GM18511 (cell line): ENCODE measurements at regions not wholly inside any gene's neighbourhood (a gene's known extent, or its start where the extent isn't known, plus 50 kb on each side); places are given as distances from the start of the nearest gene placed in this dataset.
"Not testable (repeated sequence)": the region's sequence is repeated elsewhere in the genome, so short reads cannot be mapped to it uniquely, and the experiment has no call there.

ENCODE experiments used
- ATAC-seq: cut with Tn5 transposase; IDR thresholded peaks from one replicate; pipeline ENCODE4 v1.9.1; 2021; ENCODE audit warnings: mild to moderate bottlenecking, moderate library complexity; ENCODE audit not compliant: unreplicated experiment

DNA sequence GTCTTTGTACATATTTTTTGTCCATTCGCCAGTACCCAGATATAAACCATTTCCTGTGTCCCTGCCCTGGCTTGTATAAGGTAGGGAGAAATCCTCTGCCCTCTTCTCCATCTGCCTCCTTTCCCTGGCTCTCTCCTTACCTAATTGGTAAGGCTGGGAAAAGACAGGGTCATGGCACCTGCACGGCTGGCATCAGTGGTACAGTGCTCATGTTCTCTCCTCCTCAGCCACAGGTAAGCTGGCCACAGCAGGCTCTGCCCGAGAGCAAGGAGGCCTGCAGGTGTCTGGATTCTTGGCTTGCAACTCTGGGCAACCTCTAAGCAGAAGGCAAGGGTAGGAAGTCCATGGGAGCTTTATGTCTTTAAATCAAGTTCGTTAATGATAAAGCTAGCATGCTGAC lies 419.9 kb downstream of the BUD13 start:
- no peak for ATAC-seq

DNA sequence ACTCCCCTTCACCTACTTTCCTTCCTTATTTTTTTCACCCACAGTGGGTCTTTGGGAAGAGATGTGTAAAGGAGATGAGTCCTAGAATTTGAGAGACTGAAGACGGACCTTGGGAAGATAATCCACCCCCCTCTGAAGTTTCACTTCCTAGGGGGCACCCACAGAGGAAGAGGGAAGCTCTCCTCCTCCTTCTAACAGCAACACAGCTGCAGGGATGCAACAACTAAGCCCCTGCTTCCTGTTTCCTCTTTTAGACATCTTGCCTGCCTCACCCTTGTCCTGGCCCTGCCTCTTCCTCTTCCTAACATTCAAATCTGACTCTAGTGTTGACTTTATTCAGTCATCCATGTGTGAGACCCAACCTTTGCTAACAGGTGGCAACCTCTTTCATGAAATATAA lies 424.6 kb downstream of the BUD13 start:
- no peak for ATAC-seq

DNA sequence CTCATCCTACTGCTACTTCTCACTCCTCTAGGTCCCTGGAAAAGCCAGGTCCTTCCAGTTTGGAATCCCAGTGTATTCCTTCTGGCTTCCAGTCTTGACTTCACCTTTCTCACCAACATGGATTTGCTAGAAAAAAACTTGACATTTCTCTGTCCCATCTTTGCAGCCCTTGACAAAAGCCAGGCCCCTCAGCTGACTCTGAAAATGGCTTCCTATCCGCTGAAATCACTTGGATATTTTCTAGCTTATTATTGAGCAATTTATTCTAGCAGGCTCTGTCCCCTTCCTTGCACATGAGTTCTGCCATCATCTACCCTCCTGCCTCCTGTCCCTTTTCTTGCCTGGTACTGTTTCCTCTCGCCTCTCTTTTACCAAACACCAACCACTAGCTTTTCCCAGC lies 427.2 kb downstream of the BUD13 start:
- no peak for ATAC-seq

DNA sequence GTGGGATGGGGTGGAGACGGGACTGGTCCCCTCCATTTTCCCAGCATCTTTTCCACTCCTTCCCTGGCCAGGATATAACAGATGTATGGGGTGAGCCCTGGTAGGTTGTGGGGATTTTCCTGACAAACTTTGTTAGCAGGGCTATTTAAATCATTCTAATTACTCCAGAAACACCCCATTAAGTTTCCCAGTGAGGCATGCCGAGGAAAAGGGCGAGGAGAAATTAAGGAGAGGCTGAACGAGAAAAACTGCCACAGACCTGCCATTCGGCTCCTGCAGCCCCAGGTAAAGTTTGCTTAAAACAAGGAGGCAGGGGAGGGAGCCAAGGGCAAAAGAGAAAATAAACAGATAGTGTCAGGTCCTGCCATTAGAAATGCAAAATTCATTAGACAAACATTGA lies 428.2 kb downstream of the BUD13 start:
- ATAC-seq = no peak

DNA sequence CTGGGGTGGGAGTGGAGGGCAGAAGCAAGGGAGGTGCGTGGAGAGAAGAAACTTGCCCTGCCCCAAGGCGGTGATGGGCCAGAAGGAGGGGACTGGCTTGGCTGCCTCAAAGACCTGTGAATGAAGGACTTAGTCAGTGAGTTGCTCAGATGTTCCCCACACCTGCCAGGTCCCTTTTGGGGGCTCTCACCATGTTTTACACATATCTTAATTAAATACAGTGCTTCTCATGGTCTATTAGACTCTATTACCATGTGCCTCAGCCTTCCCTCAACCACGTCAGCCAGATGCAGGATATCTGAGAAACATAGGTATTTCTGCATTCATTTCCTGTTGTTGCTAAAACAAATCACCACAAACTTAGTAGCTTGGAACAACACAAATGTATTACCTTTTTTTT lies 429.5 kb downstream of the BUD13 start:
- ATAC-seq = no peak

DNA sequence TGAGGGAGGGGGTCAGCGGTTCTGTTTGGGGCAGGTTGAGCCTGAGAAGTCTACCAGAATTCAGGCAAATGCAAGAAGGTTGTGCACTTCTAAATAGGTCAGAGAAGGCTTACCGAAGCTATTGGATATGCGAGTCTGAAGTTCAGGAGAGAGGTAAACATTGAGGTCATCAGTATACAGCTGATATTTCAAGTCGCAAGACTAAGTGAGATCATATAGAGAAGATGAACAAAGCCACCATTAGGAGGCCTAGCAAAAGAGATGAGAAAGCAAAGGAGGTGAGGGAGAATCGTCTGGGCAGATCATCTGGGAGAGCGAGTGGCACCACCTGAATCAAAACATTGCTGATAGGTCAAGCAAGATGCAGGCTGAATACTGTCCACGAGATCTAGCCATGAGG lies 430.6 kb downstream of the BUD13 start:
- no peak for ATAC-seq

DNA sequence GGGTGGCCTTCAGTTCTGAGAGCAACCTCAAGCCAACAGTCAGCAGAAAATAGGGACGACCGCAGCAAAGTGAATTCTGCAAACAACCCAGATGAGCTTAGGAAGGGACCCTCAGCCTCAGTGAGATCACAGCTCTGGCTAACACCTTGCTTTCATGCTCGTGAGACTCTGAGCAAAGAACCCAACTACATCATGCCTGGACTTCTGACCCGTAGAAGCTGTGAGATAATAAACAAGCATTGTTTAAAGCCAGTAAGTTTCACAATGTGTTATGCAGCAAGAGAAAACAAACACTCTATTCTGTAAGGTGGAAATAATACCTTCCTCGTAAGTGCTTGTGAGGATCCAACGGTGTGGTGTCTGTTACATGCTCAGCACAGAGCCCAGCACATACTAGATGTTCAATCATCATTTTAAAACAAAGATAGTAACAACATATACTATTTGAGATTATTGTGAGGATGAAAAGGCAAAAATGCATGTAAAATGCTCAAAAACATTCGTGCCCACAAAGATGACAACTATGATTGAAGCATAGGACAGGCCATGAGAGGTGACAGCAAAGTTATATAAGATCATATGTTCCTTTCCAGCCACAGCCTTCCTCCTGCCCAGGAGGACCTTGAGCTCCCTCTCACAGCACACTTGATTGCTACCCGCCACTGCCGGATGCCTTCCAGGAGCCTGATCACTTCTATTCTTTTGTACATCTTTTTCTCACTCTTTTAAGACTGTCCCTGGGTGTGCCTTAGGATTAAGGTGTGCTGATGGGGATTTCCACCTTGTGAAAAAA lies 433.3 kb downstream of the BUD13 start:
- ATAC-seq = no peak

DNA sequence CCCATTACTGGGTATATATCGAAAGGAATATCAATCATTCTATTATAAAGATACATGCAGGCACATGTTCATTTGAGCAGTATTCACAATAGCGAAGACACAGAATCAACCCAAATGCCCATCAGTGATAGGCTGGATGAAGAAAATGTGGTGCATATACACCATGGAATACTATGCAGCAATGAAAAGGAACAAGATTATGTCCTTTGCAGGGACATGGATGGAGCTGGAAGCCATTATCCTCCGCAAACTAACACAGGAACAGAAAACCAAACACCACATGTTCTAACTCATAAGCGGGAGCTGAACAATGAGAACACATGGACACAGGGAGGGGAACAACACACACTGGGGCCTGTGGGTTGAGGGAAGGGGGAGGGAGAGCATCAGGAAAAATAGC lies 434.3 kb downstream of the BUD13 start:
- not testable (repeated sequence) for ATAC-seq

DNA sequence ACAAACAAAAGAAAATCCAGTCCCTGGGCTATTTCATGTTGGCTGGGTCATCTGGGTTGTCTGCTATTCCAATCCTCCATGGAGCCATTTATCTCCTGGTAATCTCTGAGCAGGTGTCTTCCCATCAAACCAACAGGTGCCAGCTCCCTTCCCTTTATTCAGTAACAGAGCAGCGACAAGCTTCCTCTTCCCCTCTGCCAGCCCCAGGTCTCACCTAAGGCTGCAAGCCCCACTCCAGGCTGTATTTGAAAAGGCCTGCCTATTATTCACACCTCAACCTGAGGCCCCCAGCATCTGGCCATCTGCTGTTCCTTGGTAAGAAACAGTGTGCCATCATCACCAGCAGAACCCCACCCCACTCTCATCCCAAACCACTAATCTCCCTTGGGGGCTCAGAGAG lies 436.2 kb downstream of the BUD13 start:
- ATAC-seq = no peak

DNA sequence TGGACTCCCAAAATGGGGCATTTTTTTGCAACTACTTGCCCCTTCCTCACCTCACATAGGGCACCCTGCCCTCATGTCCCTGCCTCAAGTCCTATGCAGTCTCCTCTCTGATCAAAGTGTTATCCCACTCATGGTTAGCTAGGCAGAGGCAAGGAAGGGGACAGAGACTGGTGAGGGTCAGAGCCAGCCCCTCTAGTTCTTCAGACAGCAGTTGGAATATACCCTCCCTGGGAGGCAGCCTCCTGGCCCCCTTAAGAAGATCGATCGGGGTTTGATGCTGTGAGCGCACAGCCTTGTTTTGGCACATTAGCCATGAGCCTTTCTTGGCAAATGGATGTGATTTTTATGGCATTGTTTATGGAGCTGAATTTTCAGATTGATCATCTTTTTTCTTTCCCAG lies 436.9 kb downstream of the BUD13 start:
- no peak for ATAC-seq

DNA sequence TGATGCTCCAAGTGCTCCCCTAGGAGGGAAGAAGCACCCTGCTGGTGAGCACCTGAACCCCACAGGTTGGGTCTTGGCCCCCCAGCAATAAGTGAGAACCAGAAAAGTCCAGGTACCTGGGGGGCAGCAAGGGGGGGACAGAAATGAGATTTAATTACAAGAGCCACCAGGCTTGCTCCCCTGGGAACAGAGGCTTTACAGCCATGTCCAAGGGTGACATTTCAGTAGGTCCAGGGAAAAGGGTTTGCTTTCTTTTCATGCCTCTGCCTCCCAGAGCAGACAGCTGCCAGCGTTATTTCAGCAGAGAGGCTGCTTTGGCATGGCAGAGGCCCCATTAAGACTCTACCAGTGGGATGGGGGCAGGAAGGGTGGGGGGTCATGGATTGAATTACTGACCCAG lies 437.7 kb downstream of the BUD13 start:
- ATAC-seq = no peak

DNA sequence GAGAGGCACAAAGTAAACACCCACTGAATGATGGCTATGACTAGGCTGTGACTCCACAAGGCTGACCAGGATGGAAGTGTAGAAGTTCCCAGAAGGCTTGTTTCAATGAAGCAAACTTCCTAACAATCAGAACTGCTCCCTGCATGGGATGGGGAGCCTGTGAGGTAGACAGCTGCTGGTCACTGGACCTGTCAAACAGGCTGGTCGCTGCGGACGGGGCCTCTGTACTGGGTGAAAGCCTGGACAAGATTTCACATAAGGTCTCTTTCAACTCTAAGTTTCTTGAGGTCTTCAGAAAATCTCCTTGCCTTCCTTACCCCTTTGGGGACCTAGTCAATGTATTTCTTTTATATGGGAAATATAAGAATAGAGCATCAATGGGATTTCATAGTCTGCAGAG lies 438.2 kb downstream of the BUD13 start:
- ATAC-seq = no peak

DNA sequence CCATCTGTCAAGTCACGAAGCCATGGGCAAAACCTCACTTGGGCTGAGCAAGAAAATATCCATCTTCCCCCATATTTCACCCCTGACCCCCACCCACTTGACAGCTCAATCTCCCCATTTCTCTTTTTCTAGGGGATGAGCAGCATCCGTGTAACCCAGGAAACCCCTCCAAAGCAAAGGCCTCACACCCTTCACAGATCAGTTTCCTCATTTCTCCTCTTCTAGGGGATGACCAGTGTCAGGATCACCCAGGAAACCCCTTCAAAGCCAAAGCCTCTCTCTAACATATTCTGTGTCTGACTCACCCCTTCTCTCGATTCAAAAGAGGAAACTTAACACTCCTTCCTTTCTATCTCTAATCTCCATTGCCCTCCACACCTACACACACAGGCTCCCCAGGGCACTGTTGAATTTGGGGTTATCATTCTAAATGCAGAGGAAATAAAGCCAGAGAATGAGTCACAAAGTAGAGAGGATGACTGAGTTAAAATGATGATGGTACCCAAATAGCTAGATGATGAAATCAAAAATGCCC lies 439.7 kb downstream of the BUD13 start:
- ATAC-seq = no peak

DNA sequence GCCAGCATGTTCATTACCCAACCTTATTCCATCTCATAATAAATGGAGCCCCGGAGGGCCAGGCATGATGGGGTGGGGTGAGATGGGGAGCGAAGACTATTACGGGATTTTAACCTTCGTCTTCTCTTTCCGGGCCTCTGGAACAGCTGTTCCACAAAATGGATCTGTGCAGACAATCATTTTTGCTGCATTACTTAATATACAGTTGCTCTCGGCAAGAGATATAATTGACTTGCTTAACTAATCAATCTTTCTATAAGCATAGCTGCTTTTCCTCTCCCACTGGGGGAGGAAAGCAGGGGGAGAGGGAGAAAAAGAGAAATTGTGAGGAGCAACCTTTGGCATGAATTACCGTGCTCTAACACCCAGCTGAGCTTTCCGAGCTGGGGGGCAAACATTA lies 440.4 kb downstream of the BUD13 start:
- ATAC-seq = no peak

DNA sequence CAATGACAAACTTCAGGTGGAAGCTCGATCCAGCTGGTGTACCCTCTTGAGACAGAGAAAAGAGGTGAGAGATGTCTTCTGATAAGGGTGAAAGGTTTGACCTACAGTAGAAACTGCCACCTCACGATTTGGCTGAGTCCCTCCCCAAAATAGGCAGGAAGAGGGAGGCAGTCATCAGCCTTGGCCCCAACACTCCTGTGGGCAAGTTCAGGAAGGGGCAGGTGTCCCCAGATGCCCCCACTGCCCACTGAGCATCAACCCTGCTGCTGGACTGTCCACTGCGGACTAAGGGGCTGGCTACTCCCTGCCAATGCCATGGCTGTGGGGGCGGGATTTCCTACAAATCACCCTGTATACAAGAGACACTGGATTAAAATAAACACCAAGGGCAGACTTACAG lies 441.4 kb downstream of the BUD13 start:
- ATAC-seq = no peak

DNA sequence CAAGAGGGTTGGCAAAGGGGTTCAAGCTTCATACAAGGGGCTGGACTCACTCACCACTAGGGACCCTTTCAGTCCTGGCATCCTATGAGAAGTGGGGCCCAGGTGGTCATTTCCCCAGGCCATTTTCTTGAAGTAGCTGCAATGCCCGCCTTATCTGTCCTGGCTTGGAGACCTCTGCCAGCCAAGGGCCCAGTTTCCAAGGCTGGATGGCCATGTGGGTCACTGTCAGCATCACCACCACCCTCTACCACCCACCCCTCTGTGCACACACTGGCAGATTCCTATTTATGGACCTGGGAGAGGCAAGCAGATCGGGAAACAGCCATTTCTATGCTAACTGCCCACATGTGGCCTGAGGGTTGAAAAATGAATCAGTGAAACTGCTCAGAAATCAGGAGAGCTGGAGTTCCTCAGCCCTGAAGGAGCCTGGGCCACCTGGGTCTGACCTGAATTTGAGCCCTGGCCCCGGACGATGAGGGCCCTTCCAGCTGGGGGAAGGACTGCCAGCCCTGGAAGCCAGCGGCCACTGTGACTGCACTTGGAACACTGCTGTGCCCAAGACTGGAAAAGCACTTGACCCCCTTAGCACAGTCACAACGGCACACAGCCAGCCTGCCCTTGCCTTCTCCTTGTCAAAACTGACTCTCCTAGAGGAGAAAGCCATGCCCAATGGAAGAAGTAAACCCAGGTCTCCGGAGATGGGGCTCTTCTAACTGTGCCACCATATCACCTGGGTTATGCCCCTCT lies 442.2 kb downstream of the BUD13 start:
- ATAC-seq = no peak

DNA sequence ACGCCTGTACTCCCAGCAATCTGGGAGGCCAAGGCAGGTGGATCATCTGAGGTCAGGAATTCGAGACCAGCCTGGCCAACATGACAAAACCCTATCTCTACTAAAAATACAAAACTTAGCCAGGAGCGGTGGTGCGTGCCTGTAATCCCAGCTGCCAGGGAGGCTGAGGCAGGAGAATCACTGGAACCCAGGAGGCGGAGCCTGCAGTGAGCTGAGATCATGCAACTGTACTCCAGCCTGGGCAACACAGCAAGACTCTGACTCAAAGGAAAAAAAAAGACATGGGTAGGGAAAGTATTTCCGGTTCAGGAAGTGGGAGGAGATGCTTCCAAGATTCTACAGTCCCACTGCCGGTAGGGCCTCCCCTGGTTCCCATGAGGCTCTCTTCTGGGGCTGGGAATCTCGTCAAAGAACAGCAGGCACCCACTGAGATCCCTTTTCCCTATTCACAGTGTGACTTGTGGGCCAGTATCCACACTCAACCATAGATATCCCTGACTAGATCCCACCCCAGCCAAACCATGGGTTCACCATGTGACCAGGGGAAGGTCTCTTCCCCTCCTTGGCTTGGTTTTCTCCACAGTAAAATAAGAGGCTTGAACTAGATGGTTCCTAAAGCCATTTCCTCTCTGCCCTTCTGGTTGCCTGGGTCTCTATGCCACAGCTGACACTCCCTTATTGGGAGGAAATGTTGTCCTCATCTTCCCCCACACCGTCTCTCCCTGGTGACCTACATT lies 443.3 kb downstream of the BUD13 start:
- ATAC-seq = no peak

DNA sequence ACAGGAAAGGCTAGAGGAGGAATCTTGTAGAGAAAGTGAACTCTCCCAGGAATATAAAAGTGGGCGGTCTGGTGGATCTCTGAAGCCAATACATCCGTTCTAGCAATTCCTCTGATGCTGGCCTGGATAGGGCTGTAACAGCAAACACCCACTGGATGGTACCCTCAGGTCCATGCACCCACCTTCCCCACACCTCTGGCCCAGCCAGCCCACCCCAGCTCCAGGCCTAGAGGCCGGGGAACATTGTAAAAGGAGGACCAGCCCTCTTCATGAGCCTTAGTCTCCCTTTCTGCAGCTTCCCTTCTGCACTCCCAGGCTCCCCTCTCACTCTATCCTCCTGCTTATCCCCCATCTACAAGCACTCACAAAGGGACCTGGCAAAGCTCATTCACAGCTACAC lies 443.9 kb downstream of the BUD13 start:
- no peak for ATAC-seq

DNA sequence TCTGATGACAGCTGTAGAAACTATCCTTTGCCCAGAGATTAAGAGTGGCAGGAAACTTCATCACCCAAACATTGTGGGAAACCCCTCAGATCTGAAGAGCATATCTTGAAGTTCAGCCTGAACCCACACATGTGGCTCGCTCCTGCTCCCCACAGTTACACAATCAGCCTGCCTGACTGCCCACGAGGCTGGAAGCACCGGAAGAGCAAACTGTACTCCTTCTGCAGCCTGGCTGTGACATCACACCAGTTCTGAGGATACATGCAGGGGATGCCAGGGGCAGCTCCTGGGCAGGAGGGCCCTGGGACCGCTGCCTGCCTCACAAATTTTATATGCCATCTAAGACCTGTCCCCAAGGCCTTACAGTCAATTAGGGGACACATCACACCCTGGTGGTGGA lies 444.4 kb downstream of the BUD13 start:
- no peak for ATAC-seq

DNA sequence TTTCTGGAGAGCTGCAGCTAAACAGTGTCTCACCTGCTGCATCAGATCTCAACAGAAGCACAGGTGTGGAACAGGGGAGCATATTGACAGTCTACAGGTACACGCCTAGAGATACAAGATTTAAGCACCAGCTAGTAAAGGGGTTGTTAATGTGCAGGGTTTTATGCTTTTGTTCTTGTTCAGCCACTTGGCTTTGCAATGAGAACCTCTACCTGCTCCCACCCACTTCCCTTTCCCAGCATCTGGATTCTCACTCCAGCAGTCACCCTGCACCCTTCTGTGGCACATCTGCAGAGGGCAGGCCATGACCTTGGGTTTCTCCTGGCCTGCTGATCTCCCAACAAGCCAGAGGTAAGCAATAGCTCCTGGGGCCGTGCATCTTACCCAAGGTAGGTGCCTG lies 446.6 kb downstream of the BUD13 start:
- no peak for ATAC-seq

DNA sequence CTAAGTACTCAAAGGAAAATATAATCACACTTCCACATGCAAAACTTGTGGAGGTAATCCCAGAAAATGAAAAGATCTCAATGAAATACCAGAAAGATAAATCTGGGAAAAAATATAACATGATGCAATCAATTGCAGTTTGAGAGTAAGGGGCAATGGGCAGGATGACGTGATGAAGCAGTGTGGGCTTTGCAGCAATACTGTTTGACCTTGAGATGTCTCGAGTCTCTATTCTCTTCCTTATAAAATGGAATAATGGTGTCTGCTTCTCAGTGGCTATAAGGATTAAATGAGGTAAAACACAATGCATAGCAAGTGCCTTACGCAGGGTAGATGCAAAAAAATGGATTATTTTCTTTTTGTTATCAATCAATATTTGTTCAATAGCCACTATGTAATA lies 447.5 kb downstream of the BUD13 start:
- no peak for ATAC-seq

DNA sequence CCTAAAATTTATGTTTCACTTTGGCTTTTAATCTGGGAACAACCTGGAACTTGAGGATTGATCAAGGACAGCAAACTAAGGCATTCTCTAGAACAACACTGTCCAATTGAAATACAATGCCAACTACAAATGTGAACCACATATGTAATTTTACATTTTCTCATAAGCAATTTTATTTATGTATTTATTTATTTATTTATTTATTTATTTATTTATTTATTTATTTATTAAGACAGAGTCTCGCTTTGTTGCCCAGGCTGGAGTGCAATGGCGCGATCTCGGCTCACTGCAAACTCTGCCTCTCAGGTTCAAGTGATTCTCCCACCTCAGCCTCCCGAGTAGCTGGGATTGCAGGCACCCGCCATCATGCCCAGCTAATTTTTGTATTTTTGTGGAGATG lies 448.7 kb downstream of the BUD13 start:
- not testable (repeated sequence) for ATAC-seq
